ENCODE measurements at regions not wholly inside any gene's neighbourhood (a gene's known extent, or its start where the extent isn't known, plus 50 kb on each side); places are given as distances from the start of the nearest gene placed in this dataset.

- H3K4me1 Mint-ChIP-seq = no peaks in the 10 kb centered on the region
- DNase-seq (no peak), ATAC-seq (no peak)
- no peak overlapping the region for H3K27ac Mint-ChIP-seq
- H3K4me3 Mint-ChIP-seq = no peak overlapping the region
- no peaks in the 10 kb centered on the region for H3K36me3 Mint-ChIP-seq (ENCODE audit: low read depth)
- peaks cover 38% of the 10 kb centered on the region for H3K27me3 Mint-ChIP-seq
- H3K9me3 ChIP-seq (ENCODE audit: control insufficient read depth, low read length, poor library complexity, severe bottlenecking) = no peaks in the 10 kb centered on the region
Observed at GRCh38 chr13:112247471-112248405, 128.4 kb upstream of the SPACA7 start.

DNA sequence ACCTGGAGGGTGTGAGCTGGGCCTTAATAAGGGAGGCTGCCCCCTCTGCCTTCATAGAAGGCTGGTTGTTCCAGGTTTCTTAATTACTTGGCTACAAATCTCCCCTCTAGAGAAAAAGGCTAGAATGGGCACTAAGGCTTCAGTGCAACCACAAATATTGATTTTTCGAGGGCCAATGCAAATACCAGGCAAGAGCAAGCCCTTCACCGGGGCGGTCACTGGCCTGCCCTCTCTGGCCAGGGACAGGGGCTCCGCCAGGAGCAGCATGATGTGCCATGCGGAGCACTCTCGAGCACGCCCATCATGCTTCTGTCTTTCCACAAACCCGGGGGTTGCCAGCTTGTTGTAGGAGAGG is 127.8 kb upstream of the SPACA7 start:
- H3K27ac Mint-ChIP-seq = no peak overlapping the region
- ATAC-seq (no peak), DNase-seq (no peak)
- peaks cover 44% of the 10 kb centered on the region for H3K27me3 Mint-ChIP-seq
- H3K4me3 Mint-ChIP-seq = no peak overlapping the region
- no peaks in the 10 kb centered on the region for H3K36me3 Mint-ChIP-seq (ENCODE audit: low read depth)
- no peaks in the 10 kb centered on the region for H3K4me1 Mint-ChIP-seq
- no peaks in the 10 kb centered on the region for H3K9me3 ChIP-seq (ENCODE audit: control insufficient read depth, low read length, poor library complexity, severe bottlenecking)

DNA sequence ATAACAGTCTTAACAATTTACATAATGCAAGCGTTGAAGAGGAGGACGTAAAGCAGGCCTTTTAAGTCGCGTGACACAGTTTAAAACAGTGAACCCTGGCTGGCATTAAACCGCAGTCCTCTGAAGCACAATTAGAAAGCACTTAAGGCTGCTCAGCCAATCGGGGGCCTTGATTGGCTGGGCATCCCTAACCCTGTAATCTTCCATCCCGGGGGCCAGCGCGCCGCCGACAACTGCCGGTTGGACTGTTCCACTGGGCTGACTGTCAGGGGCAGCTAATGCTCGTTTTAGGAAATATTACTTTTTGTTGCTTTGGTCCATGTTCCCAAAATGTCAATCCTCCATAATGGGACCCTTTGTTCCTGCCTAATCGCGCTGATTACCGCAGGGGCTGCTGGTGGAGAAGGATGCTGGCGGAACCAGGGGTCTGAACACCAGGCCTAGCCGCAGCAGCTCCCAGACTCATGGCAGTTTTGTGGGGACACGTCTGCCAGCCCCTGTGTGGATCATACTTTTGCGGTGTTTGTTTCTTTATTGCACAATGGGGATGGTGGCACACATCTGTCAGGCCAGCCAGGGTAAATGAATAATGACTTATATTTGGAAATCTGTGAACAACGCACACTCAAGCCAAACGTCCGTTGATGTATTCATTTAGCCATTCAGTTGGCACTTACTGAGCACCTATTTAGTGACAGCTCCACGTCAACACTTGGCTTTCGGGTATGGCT is 127.1 kb upstream of the SPACA7 start:
- H3K27ac Mint-ChIP-seq = no peak overlapping the region
- peaks cover 44% of the 10 kb centered on the region for H3K27me3 Mint-ChIP-seq
- H3K4me1 Mint-ChIP-seq = no peaks in the 10 kb centered on the region
- no peak overlapping the region for H3K4me3 Mint-ChIP-seq
- H3K9me3 ChIP-seq (ENCODE audit: control insufficient read depth, low read length, poor library complexity, severe bottlenecking) = no peaks in the 10 kb centered on the region
- ATAC-seq = no peak
- H3K36me3 Mint-ChIP-seq (ENCODE audit: low read depth) = no peaks in the 10 kb centered on the region
- no peak for DNase-seq

DNA sequence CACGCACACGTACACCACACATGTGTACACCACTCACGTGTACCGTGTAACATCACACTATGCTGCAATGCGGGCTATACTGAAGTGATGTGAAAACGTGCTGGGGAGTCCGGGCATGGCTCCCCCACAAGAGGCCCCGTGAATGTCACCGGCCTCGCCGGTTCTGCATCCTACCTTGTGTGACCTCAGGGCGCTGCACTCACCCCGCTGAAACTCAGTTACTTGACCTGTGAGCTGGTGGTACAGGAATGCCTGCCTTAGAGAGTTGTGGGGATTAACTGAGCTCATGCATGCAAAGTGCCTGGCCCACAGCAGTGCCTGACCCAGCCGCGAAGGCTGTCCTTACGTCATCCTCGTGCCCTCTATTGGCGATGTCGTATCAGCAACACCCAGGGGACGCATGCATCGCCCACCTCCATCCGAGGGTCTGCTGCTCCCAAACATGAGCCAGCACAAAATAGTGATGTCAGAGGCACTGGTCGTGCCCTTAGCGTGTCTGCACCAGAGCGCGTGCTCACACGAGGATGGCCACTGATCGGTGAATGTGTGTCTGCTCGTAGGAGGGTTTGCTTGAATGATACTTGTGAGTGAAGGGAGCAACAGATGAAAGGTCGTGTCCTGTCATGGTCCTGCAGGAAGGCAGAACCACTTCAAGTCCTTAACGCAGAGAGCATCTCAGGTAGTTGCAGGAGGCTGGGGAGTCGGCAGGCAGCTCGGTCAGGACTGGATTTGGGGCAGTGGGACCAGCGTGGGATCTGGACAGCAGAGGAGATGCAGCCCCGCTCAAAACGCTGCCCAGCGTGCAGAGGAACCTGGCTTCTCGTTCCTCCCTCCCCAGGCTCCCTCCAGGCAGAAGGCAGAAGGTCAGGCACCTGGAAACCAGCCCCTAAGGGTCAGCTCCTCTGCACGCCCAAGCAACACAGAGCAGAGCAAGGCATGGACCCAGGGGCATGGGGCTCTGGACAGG is 126.2 kb upstream of the SPACA7 start:
- no peaks in the 10 kb centered on the region for H3K9me3 ChIP-seq (ENCODE audit: control insufficient read depth, low read length, poor library complexity, severe bottlenecking)
- DNase-seq (no peak), ATAC-seq (no peak)
- H3K27me3 Mint-ChIP-seq = peaks cover 41% of the 10 kb centered on the region
- no peak overlapping the region for H3K27ac Mint-ChIP-seq
- no peaks in the 10 kb centered on the region for H3K4me1 Mint-ChIP-seq
- H3K36me3 Mint-ChIP-seq (ENCODE audit: low read depth) = peaks cover 2% of the 10 kb centered on the region
- H3K4me3 Mint-ChIP-seq = no peak overlapping the region

- no peaks in the 10 kb centered on the region for H3K4me1 Mint-ChIP-seq
- no peak overlapping the region for H3K4me3 Mint-ChIP-seq
- no peak overlapping the region for H3K27ac Mint-ChIP-seq
- peaks cover 2% of the 10 kb centered on the region for H3K36me3 Mint-ChIP-seq (ENCODE audit: low read depth)
- peaks cover 40% of the 10 kb centered on the region for H3K27me3 Mint-ChIP-seq
- ATAC-seq = no peak
- H3K9me3 ChIP-seq (ENCODE audit: control insufficient read depth, low read length, poor library complexity, severe bottlenecking) = no peaks in the 10 kb centered on the region
- no peak for DNase-seq
Observed at GRCh38 chr13:112250788-112251445, 125.2 kb upstream of the SPACA7 start.

- no peak for DNase-seq
- no peaks in the 10 kb centered on the region for H3K9me3 ChIP-seq (ENCODE audit: control insufficient read depth, low read length, poor library complexity, severe bottlenecking)
Observed at GRCh38 chr13:112251930-112252585, 124.1 kb upstream of the SPACA7 start.

GRCh38 chr13:112252804-112253590 is 123.2 kb upstream of the SPACA7 start:
- ATAC-seq (no peak), DNase-seq (no peak)
- peaks cover 2% of the 10 kb centered on the region for H3K36me3 Mint-ChIP-seq (ENCODE audit: low read depth)
- no peaks in the 10 kb centered on the region for H3K9me3 ChIP-seq (ENCODE audit: control insufficient read depth, low read length, poor library complexity, severe bottlenecking)
- H3K4me3 Mint-ChIP-seq = no peak overlapping the region
- no peaks in the 10 kb centered on the region for H3K4me1 Mint-ChIP-seq
- H3K27ac Mint-ChIP-seq = no peak overlapping the region
- H3K27me3 Mint-ChIP-seq = peaks cover 44% of the 10 kb centered on the region

More at GRCh38 chr13:112251930-112252585, 124.1 kb upstream of the SPACA7 start:
- peaks cover 2% of the 10 kb centered on the region for H3K36me3 Mint-ChIP-seq (ENCODE audit: low read depth)
- H3K4me3 Mint-ChIP-seq = no peak overlapping the region
- ATAC-seq = no peak
- no peak overlapping the region for H3K27ac Mint-ChIP-seq
- H3K27me3 Mint-ChIP-seq = peaks cover 44% of the 10 kb centered on the region
- no peaks in the 10 kb centered on the region for H3K4me1 Mint-ChIP-seq

GRCh38 chr13:112253631-112254030 is 122.5 kb upstream of the SPACA7 start:
- Mint-ChIP-seq H3K27ac (no peak overlapping the region), H3K4me3 (no peak overlapping the region), H3K27me3 (peaks cover 44% of the 10 kb centered on the region), H3K36me3 (ENCODE audit: low read depth) (peaks cover 2% of the 10 kb centered on the region), H3K4me1 (no peaks in the 10 kb centered on the region)
- H3K9me3 ChIP-seq (ENCODE audit: control insufficient read depth, low read length, poor library complexity, severe bottlenecking) = no peaks in the 10 kb centered on the region
- DNase-seq (no peak), ATAC-seq (no peak)

DNA sequence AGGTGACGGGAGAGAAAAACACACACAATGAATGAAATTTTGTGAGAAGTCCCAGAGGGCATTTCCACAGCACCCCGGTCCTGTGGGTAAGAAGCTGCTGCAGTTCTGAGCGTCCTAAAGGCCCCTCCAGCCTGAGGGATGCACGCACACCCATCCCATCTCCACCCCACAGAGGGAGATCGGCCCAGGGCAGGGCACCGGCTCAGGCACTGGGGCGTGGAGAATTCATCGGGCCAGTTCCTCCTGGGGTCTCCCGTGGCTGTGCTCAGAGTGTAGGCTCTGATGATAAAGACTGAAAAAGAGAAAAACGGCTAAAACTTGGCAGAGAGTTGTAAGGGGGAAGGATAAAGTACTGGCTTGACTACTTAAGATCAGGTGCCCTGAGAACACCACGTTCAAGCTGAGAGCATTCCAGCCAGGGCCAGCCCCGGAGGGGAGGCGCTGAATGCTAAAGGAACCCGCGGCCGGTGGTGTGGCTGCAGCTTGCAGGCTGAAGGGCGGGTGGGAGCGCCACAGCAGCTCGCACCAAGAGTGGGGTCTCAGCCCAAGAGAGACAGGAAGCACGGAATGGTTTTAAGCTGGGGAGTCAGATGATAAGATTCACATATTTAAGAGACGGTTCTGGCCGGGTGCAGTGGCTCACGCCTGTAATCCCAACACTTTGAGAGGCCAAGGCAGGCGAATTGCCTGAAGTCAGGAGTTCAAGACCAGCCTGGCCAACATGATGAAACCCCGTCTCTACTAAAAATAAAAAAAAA is 121.9 kb upstream of the SPACA7 start:
- DNase-seq = no peak
- H3K9me3 ChIP-seq (ENCODE audit: control insufficient read depth, low read length, poor library complexity, severe bottlenecking) = no peaks in the 10 kb centered on the region
- Mint-ChIP-seq H3K27me3 (peaks cover 48% of the 10 kb centered on the region), H3K27ac (no peak overlapping the region), H3K4me3 (no peak overlapping the region), H3K36me3 (ENCODE audit: low read depth) (peaks cover 2% of the 10 kb centered on the region), H3K4me1 (no peaks in the 10 kb centered on the region)
- ATAC-seq = no peak

DNA sequence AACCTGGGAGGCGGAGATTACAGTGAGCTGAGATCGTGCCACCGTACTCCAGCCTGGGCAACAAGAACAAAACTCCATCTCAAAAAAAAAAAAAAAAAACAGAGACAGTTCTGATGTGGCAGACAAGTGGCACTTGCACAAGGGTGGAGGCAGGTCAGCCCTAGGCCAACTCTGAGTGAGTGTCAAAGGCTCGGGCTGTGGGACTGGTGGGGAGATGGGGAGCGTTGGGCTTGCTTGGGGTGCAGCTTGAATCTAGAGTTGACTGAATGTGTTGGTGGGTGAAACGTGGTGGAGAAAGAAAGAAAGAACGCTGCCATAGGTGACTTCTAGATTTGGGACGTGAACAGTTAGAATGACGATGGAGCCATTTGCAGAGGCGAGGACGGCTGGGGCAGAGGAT is 121.3 kb upstream of the SPACA7 start:
- Mint-ChIP-seq H3K4me1 (no peaks in the 10 kb centered on the region), H3K27me3 (peaks cover 50% of the 10 kb centered on the region), H3K36me3 (ENCODE audit: low read depth) (peaks cover 2% of the 10 kb centered on the region), H3K27ac (no peak overlapping the region), H3K4me3 (no peak overlapping the region)
- H3K9me3 ChIP-seq (ENCODE audit: control insufficient read depth, low read length, poor library complexity, severe bottlenecking) = no peaks in the 10 kb centered on the region
- ATAC-seq (no peak), DNase-seq (no peak)

DNA sequence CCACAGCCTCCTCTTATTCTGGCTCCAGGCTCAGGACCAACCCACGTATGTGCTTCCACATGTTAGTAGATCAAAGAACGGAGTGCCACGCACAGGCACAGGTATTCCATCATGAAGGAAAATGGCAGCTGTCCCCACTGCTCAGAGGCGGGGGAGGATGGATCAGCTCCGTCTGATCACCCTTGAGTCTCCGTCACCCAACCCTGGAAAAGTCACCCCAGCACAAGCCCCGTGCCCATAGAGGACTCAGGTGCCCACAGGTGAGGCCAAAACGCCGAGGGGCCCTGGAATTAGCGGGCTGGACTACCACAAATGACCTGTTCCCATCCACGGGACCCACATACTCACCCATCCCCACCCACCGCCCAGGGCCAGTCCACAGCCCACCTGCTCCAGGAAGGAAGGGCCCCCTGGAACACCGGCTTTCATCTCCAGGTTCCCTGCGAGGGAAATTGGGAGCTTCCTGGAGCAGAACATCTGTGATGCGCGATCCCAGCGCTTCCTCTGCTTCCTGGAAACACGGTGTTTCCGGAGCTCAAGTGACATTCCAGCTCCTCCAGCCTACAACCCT is 120.5 kb upstream of the SPACA7 start:
- no peaks in the 10 kb centered on the region for H3K4me1 Mint-ChIP-seq
- ATAC-seq (no peak), DNase-seq (no peak)
- H3K27ac Mint-ChIP-seq = no peak overlapping the region
- peaks cover 52% of the 10 kb centered on the region for H3K27me3 Mint-ChIP-seq
- peaks cover 2% of the 10 kb centered on the region for H3K36me3 Mint-ChIP-seq (ENCODE audit: low read depth)
- H3K9me3 ChIP-seq (ENCODE audit: control insufficient read depth, low read length, poor library complexity, severe bottlenecking) = no peaks in the 10 kb centered on the region
- no peak overlapping the region for H3K4me3 Mint-ChIP-seq

All from T-helper 17 cell (primary cell).